GM12872 (cell line): ENCODE measurements at regions not wholly inside any gene's neighbourhood (a gene's known extent, or its start where the extent isn't known, plus 50 kb on each side); places are given as distances from the start of the nearest gene placed in this dataset.

ENCODE experiments used
- TF ChIP-seq, protein P1 (sequence below): IDR thresholded peaks from 3 replicates; pipeline ENCODE4 v1.5.1; 2011; ENCODE audit warnings: low read depth, mild to moderate bottlenecking, low read length, moderate library complexity; ENCODE audit not compliant: insufficient read depth

- TF ChIP-seq, protein P1, sequence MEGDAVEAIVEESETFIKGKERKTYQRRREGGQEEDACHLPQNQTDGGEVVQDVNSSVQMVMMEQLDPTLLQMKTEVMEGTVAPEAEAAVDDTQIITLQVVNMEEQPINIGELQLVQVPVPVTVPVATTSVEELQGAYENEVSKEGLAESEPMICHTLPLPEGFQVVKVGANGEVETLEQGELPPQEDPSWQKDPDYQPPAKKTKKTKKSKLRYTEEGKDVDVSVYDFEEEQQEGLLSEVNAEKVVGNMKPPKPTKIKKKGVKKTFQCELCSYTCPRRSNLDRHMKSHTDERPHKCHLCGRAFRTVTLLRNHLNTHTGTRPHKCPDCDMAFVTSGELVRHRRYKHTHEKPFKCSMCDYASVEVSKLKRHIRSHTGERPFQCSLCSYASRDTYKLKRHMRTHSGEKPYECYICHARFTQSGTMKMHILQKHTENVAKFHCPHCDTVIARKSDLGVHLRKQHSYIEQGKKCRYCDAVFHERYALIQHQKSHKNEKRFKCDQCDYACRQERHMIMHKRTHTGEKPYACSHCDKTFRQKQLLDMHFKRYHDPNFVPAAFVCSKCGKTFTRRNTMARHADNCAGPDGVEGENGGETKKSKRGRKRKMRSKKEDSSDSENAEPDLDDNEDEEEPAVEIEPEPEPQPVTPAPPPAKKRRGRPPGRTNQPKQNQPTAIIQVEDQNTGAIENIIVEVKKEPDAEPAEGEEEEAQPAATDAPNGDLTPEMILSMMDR, result no peak
These were observed 272.2 kb upstream of the VEPH1 start for GRCh38 chr3:157775446-157775845.

- TF ChIP-seq, protein P1, result no peak
These were observed 266.2 kb upstream of the VEPH1 start for GRCh38 chr3:157769378-157769777.

DNA sequence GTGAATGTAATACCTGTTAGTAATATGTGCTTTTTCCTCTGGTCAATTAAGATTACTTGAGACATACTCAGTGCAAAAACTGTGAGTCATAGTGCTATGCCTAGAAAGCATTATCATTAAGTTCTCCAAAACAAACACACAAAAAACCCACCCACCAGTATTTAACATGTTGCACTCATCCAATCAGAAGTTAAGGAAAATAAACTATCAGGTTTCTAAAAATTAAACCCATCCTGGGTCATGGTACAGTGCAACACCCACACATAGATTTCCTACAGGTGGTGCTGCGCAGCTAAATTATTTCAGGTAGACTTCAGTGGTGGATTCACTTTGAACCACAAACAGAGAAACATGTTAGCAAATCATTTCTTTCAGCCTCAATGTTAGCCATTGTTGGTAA, 264.4 kb upstream of the VEPH1 start:
- TF ChIP-seq, protein P1, result no peak

GRCh38 chr3:157763644-157764043, 260.4 kb upstream of the VEPH1 start:
- TF ChIP-seq, protein P1, result no peak

DNA sequence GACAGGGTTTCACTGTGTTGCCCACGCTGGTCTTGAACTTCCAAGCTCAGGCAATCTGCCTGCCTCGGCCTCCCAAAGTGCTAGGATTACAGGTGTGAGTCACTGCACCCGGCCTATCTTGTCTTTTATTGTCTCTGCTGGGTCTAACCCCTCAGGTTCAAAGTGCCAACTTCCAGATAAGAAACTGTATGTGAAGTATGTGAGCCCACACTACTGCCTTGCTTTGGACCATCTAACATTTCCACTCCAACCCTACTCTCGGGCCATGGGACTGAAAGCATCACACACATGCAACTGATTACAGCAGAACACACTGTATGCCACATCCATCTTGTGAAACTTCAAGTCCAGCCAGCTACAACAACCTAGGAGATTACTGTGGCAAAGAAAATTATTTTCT, 256.1 kb upstream of the VEPH1 start:
- TF ChIP-seq, protein P1, result no peak

GRCh38 chr3:157755233-157755632, 252.0 kb upstream of the VEPH1 start:
- TF ChIP-seq, protein P1, result no peak

GRCh38 chr3:157754451-157754850, 251.2 kb upstream of the VEPH1 start:
- TF ChIP-seq, protein P1, result no peak

GRCh38 chr3:157753787-157754136, 250.5 kb upstream of the VEPH1 start:
- TF ChIP-seq, protein P1, result no peak
